NCI-H1048 (cell line): ENCODE measurements at regions not wholly inside any gene's neighbourhood (a gene's known extent, or its start where the extent isn't known, plus 50 kb on each side); places are given as distances from the start of the nearest gene placed in this dataset.

Source experiments
- DNase-seq: peaks from one replicate; lab custom pipeline; 2025; lab: John Stamatoyannopoulos, UW

- no peak for DNase-seq
These were observed 243.2 kb downstream of the CASP12 start for GRCh38 chr11:104655066-104655465.

GRCh38 chr11:104654181-104654813 is 244.0 kb downstream of the CASP12 start:
- DNase-seq = no peak

GRCh38 chr11:104653407-104653806 is 244.9 kb downstream of the CASP12 start:
- no peak for DNase-seq

- DNase-seq = no peak
These were observed 245.3 kb downstream of the CASP12 start for GRCh38 chr11:104652996-104653395.

GRCh38 chr11:104650234-104650633 is 248.0 kb downstream of the CASP12 start:
- no peak for DNase-seq

GRCh38 chr11:104649002-104649401 is 249.3 kb downstream of the CASP12 start:
- DNase-seq = no peak

GRCh38 chr11:104645261-104646222 is 252.7 kb downstream of the CASP12 start:
- no peak for DNase-seq

GRCh38 chr11:104637662-104638170 is 260.5 kb downstream of the CASP12 start:
- no peak for DNase-seq

- DNase-seq = no peak
These were observed 265.0 kb downstream of the CASP12 start for GRCh38 chr11:104633226-104633625.

GRCh38 chr11:104630352-104630751 is 267.9 kb downstream of the CASP12 start:
- DNase-seq = no peak

GRCh38 chr11:104625246-104625645 is 273.0 kb downstream of the CASP12 start:
- DNase-seq = no peak

GRCh38 chr11:104624021-104624420 is 274.2 kb downstream of the CASP12 start:
- no peak for DNase-seq

- DNase-seq = no peak
These were observed 274.7 kb downstream of the CASP12 start for GRCh38 chr11:104623518-104623917.

GRCh38 chr11:104620991-104621390 is 277.3 kb downstream of the CASP12 start:
- no peak for DNase-seq

- DNase-seq = no peak
These were observed 278.5 kb downstream of the CASP12 start for GRCh38 chr11:104619751-104620150.

GRCh38 chr11:104618954-104619353 is 279.3 kb downstream of the CASP12 start:
- DNase-seq = no peak

GRCh38 chr11:104614961-104615360 is 283.3 kb downstream of the CASP12 start:
- no peak for DNase-seq

GRCh38 chr11:104614117-104614680 is 284.1 kb downstream of the CASP12 start:
- no peak for DNase-seq

GRCh38 chr11:104610635-104611034 is 287.6 kb downstream of the CASP12 start:
- DNase-seq = no peak

GRCh38 chr11:104609311-104610085 is 288.8 kb downstream of the CASP12 start:
- no peak for DNase-seq

- no peak for DNase-seq
These were observed 295.6 kb downstream of the CASP12 start for GRCh38 chr11:104602643-104603042.
